NT2/D1 (cell line): ENCODE measurements at regions not wholly inside any gene's neighbourhood (a gene's known extent, or its start where the extent isn't known, plus 50 kb on each side); places are given as distances from the start of the nearest gene placed in this dataset.

Source experiments
- SUZ12 ChIP-seq: IDR thresholded peaks from 2 replicates; pipeline ENCODE4 v1.6.1; 2011; ENCODE audit not compliant: insufficient read length, insufficient read depth; ENCODE audit errors: extremely low read depth
- YY1 ChIP-seq: IDR thresholded peaks from 2 replicates; pipeline ENCODE4 v1.6.1; 2011; ENCODE audit not compliant: insufficient read length, insufficient read depth

DNA sequence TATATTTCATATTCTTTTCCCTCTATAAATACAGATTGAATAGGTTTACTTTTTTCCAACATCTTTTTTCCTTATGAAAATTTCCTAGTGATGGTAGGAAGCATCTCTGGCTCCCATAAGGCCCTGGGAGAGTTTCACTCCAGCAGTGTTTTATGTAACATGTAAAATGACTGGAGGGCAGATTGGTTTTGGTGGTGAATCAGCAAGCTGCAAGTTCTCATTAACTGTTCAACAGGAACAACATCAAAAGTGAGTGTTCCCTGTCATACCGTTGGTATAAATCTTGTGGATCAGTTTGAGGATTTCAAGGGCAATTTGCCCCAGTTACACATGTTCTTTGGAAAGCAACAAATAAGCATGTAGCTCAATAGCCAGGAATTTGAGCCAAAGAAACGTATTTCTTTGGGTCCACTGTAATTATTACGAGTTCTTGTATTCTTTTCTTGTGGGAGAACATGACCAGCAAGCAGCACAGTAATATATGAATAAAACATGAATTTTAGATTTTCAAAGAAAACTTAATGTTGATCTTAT lies 345.7 kb downstream of the SV2B start:
- TF ChIP-seq YY1 (no peak), SUZ12 (no peak)
